GM06990 (cell line): ENCODE measurements at regions not wholly inside any gene's neighbourhood (a gene's known extent, or its start where the extent isn't known, plus 50 kb on each side); places are given as distances from the start of the nearest gene placed in this dataset.

Source experiments
- DNase-seq: peaks from one replicate; pipeline ENCODE4 v3.0.0-alpha.2; 2011; ENCODE audit not compliant: insufficient read length; ENCODE audit errors: extremely low read depth
- H3K27me3 ChIP-seq: replicated peaks from 2 replicates; pipeline ENCODE4 v1.6.0; 2011; ENCODE audit warnings: low read length; ENCODE audit not compliant: control insufficient read depth, insufficient read depth
- H3K36me3 ChIP-seq: 2 replicates; pipeline ENCODE4 v1.5.1; 2011; ENCODE audit warnings: low read length; ENCODE audit not compliant: control insufficient read depth, insufficient read depth
- H3K4me3 ChIP-seq: replicated peaks from 2 replicates; pipeline ENCODE4 v1.5.1; 2011; ENCODE audit warnings: low read depth, mild to moderate bottlenecking, control low read depth, low read length
- TF ChIP-seq, protein P1 (sequence below): IDR thresholded peaks from 2 replicates; pipeline ENCODE4 v1.5.1; 2011; ENCODE audit warnings: low read length, control low read depth, mild to moderate bottlenecking, inconsistent platforms; ENCODE audit not compliant: insufficient read depth, poor library complexity, severe bottlenecking

DNA sequence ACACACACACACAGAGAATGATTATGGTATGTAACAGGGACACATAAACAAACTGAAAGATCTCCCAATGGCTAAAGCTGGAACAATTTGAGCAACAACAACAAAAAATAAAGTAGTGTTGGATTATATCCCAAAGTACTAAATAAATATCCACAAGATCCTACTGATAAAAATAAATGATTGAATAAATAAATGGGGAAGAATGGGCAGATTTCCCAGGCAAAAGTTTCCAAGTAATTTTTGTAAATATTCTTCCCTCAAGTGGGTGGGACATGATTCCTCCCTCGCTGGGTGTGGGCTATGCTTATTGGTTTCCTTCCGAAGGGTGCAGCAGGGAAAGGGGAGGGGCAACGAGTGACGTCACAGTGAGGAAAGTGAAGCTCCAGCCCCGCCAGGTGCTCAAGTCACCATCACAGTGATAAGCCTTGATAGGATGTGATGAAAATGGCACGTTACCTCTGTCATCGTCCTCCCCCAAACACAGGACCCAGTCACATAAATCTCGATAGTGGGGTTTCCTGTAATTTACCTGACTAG, 295.3 kb downstream of the DRD1 start:
- H3K27me3 ChIP-seq = no peaks in the 10 kb centered on the region
- TF ChIP-seq, protein P1, sequence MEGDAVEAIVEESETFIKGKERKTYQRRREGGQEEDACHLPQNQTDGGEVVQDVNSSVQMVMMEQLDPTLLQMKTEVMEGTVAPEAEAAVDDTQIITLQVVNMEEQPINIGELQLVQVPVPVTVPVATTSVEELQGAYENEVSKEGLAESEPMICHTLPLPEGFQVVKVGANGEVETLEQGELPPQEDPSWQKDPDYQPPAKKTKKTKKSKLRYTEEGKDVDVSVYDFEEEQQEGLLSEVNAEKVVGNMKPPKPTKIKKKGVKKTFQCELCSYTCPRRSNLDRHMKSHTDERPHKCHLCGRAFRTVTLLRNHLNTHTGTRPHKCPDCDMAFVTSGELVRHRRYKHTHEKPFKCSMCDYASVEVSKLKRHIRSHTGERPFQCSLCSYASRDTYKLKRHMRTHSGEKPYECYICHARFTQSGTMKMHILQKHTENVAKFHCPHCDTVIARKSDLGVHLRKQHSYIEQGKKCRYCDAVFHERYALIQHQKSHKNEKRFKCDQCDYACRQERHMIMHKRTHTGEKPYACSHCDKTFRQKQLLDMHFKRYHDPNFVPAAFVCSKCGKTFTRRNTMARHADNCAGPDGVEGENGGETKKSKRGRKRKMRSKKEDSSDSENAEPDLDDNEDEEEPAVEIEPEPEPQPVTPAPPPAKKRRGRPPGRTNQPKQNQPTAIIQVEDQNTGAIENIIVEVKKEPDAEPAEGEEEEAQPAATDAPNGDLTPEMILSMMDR = no peak
- no peaks in the 10 kb centered on the region for H3K36me3 ChIP-seq
- DNase-seq = no peak
- no peak overlapping the region for H3K4me3 ChIP-seq

DNA sequence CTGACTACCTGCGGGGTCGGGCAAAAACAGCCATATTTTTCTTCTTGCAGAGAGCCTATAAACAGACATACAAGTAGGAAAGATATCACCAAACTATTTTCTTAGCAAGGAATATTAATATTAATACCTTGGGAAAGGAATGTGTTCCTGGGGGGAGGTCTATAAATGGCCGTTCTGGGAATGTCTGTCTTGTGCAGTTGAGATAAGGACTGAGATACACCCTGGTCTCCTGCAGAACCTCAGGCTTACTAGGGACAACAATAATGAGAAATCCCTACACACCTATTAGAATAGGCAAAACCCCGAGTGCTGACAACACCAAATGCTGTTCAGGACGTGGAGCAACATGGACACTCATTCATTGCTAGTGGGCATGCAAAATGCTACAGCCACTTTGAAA, 297.2 kb downstream of the DRD1 start:
- Histone ChIP-seq H3K4me3 (no peak overlapping the region), H3K36me3 (no peaks in the 10 kb centered on the region), H3K27me3 (no peaks in the 10 kb centered on the region)
- no peak for DNase-seq
- TF ChIP-seq, protein P1 = no peak

DNA sequence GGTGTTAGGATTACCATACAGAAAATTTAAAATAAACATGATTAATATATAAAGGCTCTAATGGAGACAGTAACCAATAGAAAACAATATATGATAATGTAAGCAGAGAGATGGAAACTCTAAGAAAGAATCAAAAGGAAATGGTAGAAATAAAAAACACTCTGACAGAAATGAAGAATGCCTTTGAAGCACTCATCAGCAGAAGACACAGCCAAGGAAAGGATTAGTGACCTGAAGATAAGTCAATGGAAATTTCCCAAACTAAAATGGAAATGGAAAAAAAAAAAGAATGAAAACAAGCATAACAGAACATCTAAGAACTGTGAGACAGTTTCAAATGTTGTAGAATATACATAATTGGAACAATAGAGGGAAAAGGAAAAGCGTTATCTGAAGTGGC, 302.6 kb downstream of the DRD1 start:
- no peaks in the 10 kb centered on the region for H3K27me3 ChIP-seq
- no peaks in the 10 kb centered on the region for H3K36me3 ChIP-seq
- no peak overlapping the region for H3K4me3 ChIP-seq
- no peak for DNase-seq
- TF ChIP-seq, protein P1 = no peak

DNA sequence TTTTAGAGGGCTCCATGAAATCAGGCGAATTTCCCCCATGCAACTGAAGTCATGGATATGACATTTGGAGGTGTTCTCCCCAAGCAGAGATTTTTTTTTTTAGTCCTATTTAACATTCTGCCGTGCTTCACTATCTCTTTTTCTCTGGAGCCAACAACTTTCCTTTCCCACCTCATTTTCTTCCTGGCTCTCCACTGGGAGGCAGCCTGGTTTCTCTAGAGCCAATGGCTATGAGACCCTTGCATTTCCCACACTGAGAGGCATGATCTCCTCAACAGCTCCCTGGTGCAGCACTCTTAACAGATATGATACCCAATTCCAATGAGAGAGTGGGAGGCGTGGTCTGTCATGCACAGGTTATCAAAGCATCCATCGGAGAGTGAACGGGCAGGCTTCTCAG, 310.8 kb downstream of the DRD1 start:
- DNase-seq = no peak
- TF ChIP-seq, protein P1 = no peak
- H3K36me3 ChIP-seq = no peaks in the 10 kb centered on the region
- no peaks in the 10 kb centered on the region for H3K27me3 ChIP-seq
- no peak overlapping the region for H3K4me3 ChIP-seq

DNA sequence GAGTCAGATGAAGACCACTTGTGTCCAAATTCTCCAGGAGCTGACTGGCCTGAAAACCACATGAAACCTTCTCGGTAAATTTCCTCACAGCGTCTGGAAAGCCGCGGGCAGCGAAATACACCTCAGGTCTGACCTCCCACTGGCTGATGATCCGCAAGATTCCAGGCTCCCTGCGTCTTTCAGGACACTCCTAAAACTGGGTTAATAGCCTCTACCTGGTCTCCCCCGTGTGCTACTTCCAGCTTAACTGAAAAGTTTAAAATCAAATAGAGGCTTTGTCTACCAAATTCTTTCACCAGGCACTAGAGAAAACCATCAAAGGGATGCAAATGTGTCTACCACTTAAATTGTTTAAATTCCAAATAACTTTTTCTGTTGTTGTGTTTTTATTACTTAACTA, 312.6 kb downstream of the DRD1 start:
- Histone ChIP-seq H3K4me3 (no peak overlapping the region), H3K36me3 (no peaks in the 10 kb centered on the region), H3K27me3 (no peaks in the 10 kb centered on the region)
- TF ChIP-seq, protein P1 = no peak
- DNase-seq = no peak

DNA sequence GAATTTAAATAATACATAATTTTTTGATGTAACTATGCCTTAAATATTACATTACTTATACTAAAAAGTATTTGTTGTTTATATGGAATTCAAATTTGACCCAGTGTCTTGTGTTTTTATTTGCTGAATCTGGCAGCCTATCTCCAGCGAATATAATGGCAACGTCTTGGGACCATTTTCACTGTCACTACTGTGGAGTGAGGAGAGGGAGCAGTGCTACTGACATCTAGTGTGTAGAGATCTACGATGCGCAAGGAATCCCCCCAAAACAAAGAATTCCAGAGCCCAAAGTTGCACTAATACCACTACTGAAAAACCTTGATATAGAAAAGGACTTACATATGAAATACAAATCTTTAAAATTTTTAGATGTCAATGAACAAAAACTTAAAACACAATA, 314.4 kb downstream of the DRD1 start:
- TF ChIP-seq, protein P1 = no peak
- DNase-seq = no peak
- Histone ChIP-seq H3K4me3 (no peak overlapping the region), H3K36me3 (no peaks in the 10 kb centered on the region), H3K27me3 (no peaks in the 10 kb centered on the region)
